ENCODE measurements at regions not wholly inside any gene's neighbourhood (a gene's known extent, or its start where the extent isn't known, plus 50 kb on each side); places are given as distances from the start of the nearest gene placed in this dataset.

DNA sequence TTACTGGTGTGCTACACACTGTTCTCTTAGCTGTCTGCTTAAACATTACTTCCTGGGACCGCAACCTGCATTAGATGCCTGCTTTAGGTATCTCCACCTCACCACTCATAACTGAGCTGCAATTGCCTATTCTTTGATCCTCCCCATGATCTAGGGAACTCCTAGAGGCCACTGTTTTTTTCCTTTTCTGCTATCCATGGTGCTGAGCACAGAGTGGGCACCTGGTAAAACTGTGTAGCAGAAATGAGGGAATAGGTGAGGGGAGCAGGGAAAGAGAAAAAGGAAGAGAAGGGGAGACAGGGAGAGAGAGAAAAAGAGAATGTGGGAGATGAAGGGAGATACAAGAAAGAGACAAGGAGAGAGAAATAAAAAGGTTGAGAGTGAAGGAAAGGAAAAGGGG, 434.9 kb downstream of the ADRA2A start:
- H3K27me3 ChIP-seq (ENCODE audit: control insufficient read depth in 1 of 2, insufficient read depth in 2 of 2, low read length in 2 of 2), result peaks cover 0 to 2% of the 10 kb centered on the region in 2 donors
- no peaks in the 10 kb centered on the region for H3K36me3 ChIP-seq (ENCODE audit: control insufficient read depth in 1 of 2, insufficient read depth in 2 of 2, low read length in 2 of 2)
- H3K9me3 ChIP-seq (ENCODE audit: control insufficient read depth in 1 of 2, low read length in 2 of 2), result no peaks in the 10 kb centered on the region
- no peak overlapping the region for H3K27ac ChIP-seq (ENCODE audit: low read depth, low read length)
- H3K9ac ChIP-seq (ENCODE audit: low read depth in 1 of 2, low read length in 2 of 2), result no peak overlapping the region
- H3K4me1 ChIP-seq (ENCODE audit: control insufficient read depth in 1 of 2, insufficient read depth in 2 of 2, low read length in 2 of 2), result no peaks in the 10 kb centered on the region
- H3K4me3 ChIP-seq (ENCODE audit: low read depth in 1 of 2, low read length in 2 of 2), result no peak overlapping the region

GRCh38 chr10:111515264-111515663, 438.4 kb downstream of the ADRA2A start:
- Histone ChIP-seq H3K9ac (ENCODE audit: low read depth in 1 of 2, low read length in 2 of 2) (no peak overlapping the region), H3K27ac (ENCODE audit: low read depth, low read length) (no peak overlapping the region), H3K36me3 (ENCODE audit: control insufficient read depth in 1 of 2, insufficient read depth in 2 of 2, low read length in 2 of 2) (no peaks in the 10 kb centered on the region), H3K27me3 (ENCODE audit: control insufficient read depth in 1 of 2, insufficient read depth in 2 of 2, low read length in 2 of 2) (peaks cover 0 to 2% of the 10 kb centered on the region in 2 donors), H3K9me3 (ENCODE audit: control insufficient read depth in 1 of 2, low read length in 2 of 2) (no peaks in the 10 kb centered on the region), H3K4me1 (ENCODE audit: control insufficient read depth in 1 of 2, insufficient read depth in 2 of 2, low read length in 2 of 2) (no peaks in the 10 kb centered on the region), H3K4me3 (ENCODE audit: low read depth in 1 of 2, low read length in 2 of 2) (no peak overlapping the region)

GRCh38 chr10:111515706-111516105, 438.9 kb downstream of the ADRA2A start:
- Histone ChIP-seq H3K36me3 (ENCODE audit: control insufficient read depth in 1 of 2, insufficient read depth in 2 of 2, low read length in 2 of 2) (no peaks in the 10 kb centered on the region), H3K4me3 (ENCODE audit: low read depth in 1 of 2, low read length in 2 of 2) (no peak overlapping the region), H3K27me3 (ENCODE audit: control insufficient read depth in 1 of 2, insufficient read depth in 2 of 2, low read length in 2 of 2) (peaks cover 0 to 2% of the 10 kb centered on the region in 2 donors), H3K4me1 (ENCODE audit: control insufficient read depth in 1 of 2, insufficient read depth in 2 of 2, low read length in 2 of 2) (no peaks in the 10 kb centered on the region), H3K27ac (ENCODE audit: low read depth, low read length) (no peak overlapping the region), H3K9me3 (ENCODE audit: control insufficient read depth in 1 of 2, low read length in 2 of 2) (no peaks in the 10 kb centered on the region), H3K9ac (ENCODE audit: low read depth in 1 of 2, low read length in 2 of 2) (no peak overlapping the region)

- peaks cover 0 to 1% of the 10 kb centered on the region in 2 donors for H3K27me3 ChIP-seq (ENCODE audit: control insufficient read depth in 1 of 2, insufficient read depth in 2 of 2, low read length in 2 of 2)
- H3K4me3 ChIP-seq (ENCODE audit: low read depth in 1 of 2, low read length in 2 of 2), result no peak overlapping the region
- H3K36me3 ChIP-seq (ENCODE audit: control insufficient read depth in 1 of 2, insufficient read depth in 2 of 2, low read length in 2 of 2), result no peaks in the 10 kb centered on the region
- no peaks in the 10 kb centered on the region for H3K9me3 ChIP-seq (ENCODE audit: control insufficient read depth in 1 of 2, low read length in 2 of 2)
- no peaks in the 10 kb centered on the region for H3K4me1 ChIP-seq (ENCODE audit: control insufficient read depth in 1 of 2, insufficient read depth in 2 of 2, low read length in 2 of 2)
- H3K27ac ChIP-seq (ENCODE audit: low read depth, low read length), result no peak overlapping the region
- no peak overlapping the region for H3K9ac ChIP-seq (ENCODE audit: low read depth in 1 of 2, low read length in 2 of 2)
These were observed 439.3 kb downstream of the ADRA2A start for GRCh38 chr10:111516144-111516543.

GRCh38 chr10:111522141-111522540, 445.3 kb downstream of the ADRA2A start:
- Histone ChIP-seq H3K4me1 (ENCODE audit: control insufficient read depth in 1 of 2, insufficient read depth in 2 of 2, low read length in 2 of 2) (no peaks in the 10 kb centered on the region), H3K9ac (ENCODE audit: low read depth in 1 of 2, low read length in 2 of 2) (no peak overlapping the region), H3K27me3 (ENCODE audit: control insufficient read depth in 1 of 2, insufficient read depth in 2 of 2, low read length in 2 of 2) (no peaks in the 10 kb centered on the region), H3K36me3 (ENCODE audit: control insufficient read depth in 1 of 2, insufficient read depth in 2 of 2, low read length in 2 of 2) (no peaks in the 10 kb centered on the region), H3K27ac (ENCODE audit: low read depth, low read length) (no peak overlapping the region), H3K4me3 (ENCODE audit: low read depth in 1 of 2, low read length in 2 of 2) (no peak overlapping the region), H3K9me3 (ENCODE audit: control insufficient read depth in 1 of 2, low read length in 2 of 2) (no peaks in the 10 kb centered on the region)

DNA sequence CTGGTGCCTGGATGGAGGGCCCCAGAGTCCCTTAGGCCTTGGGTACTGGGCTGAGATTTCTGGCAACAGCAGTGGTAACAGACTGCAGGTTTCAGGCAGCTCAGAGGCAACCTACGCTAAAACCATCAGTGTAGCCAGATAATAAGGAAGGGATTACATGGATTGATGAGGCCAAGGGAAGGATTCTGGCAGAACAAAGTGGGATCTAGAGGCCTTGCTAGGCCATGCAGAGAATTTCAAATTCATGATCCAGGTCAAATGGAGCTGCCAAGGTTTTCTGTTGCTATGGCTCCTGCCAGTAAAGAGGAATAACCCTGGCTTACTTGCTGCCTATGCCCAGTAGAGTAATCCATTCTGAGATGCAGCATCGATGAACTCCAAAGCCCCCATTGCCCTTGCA, 445.7 kb downstream of the ADRA2A start:
- Histone ChIP-seq H3K4me3 (ENCODE audit: low read depth in 1 of 2, low read length in 2 of 2) (no peak overlapping the region), H3K36me3 (ENCODE audit: control insufficient read depth in 1 of 2, insufficient read depth in 2 of 2, low read length in 2 of 2) (no peaks in the 10 kb centered on the region), H3K27ac (ENCODE audit: low read depth, low read length) (no peak overlapping the region), H3K9ac (ENCODE audit: low read depth in 1 of 2, low read length in 2 of 2) (no peak overlapping the region), H3K4me1 (ENCODE audit: control insufficient read depth in 1 of 2, insufficient read depth in 2 of 2, low read length in 2 of 2) (no peaks in the 10 kb centered on the region), H3K9me3 (ENCODE audit: control insufficient read depth in 1 of 2, low read length in 2 of 2) (no peaks in the 10 kb centered on the region), H3K27me3 (ENCODE audit: control insufficient read depth in 1 of 2, insufficient read depth in 2 of 2, low read length in 2 of 2) (no peaks in the 10 kb centered on the region)

GRCh38 chr10:111523016-111523415, 446.2 kb downstream of the ADRA2A start:
- Histone ChIP-seq H3K4me3 (ENCODE audit: low read depth in 1 of 2, low read length in 2 of 2) (no peak overlapping the region), H3K36me3 (ENCODE audit: control insufficient read depth in 1 of 2, insufficient read depth in 2 of 2, low read length in 2 of 2) (no peaks in the 10 kb centered on the region), H3K9me3 (ENCODE audit: control insufficient read depth in 1 of 2, low read length in 2 of 2) (no peaks in the 10 kb centered on the region), H3K4me1 (ENCODE audit: control insufficient read depth in 1 of 2, insufficient read depth in 2 of 2, low read length in 2 of 2) (no peaks in the 10 kb centered on the region), H3K9ac (ENCODE audit: low read depth in 1 of 2, low read length in 2 of 2) (no peak overlapping the region), H3K27ac (ENCODE audit: low read depth, low read length) (no peak overlapping the region), H3K27me3 (ENCODE audit: control insufficient read depth in 1 of 2, insufficient read depth in 2 of 2, low read length in 2 of 2) (no peaks in the 10 kb centered on the region)

DNA sequence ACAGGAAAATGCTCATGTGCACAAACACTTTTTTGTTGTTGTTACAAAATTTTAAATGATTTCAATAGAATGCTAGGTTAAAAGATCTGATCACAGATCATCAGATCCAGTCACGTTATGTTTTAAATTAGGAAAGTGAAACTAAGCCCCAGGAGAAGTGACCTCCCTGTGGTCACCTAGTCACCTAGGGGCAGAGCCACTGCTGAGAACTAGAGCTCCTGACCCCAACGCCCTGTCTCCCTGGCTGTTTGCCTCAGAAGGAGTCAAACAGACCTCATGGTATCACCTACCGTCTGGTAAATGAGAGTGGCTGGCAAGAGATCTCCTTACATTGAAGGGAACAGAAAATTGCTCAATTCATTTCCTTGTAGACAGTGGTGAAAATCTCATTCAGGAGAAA, 447.3 kb downstream of the ADRA2A start:
- Histone ChIP-seq H3K27me3 (ENCODE audit: control insufficient read depth in 1 of 2, insufficient read depth in 2 of 2, low read length in 2 of 2) (no peaks in the 10 kb centered on the region), H3K27ac (ENCODE audit: low read depth, low read length) (no peak overlapping the region), H3K4me1 (ENCODE audit: control insufficient read depth in 1 of 2, insufficient read depth in 2 of 2, low read length in 2 of 2) (no peaks in the 10 kb centered on the region), H3K4me3 (ENCODE audit: low read depth in 1 of 2, low read length in 2 of 2) (no peak overlapping the region), H3K9ac (ENCODE audit: low read depth in 1 of 2, low read length in 2 of 2) (no peak overlapping the region), H3K36me3 (ENCODE audit: control insufficient read depth in 1 of 2, insufficient read depth in 2 of 2, low read length in 2 of 2) (no peaks in the 10 kb centered on the region), H3K9me3 (ENCODE audit: control insufficient read depth in 1 of 2, low read length in 2 of 2) (no peaks in the 10 kb centered on the region)

- H3K9me3 ChIP-seq (ENCODE audit: control insufficient read depth in 1 of 2, low read length in 2 of 2), result no peaks in the 10 kb centered on the region
- H3K27me3 ChIP-seq (ENCODE audit: control insufficient read depth in 1 of 2, insufficient read depth in 2 of 2, low read length in 2 of 2), result no peaks in the 10 kb centered on the region
- H3K9ac ChIP-seq (ENCODE audit: low read depth in 1 of 2, low read length in 2 of 2), result no peak overlapping the region
- no peak overlapping the region for H3K4me3 ChIP-seq (ENCODE audit: low read depth in 1 of 2, low read length in 2 of 2)
- no peak overlapping the region for H3K27ac ChIP-seq (ENCODE audit: low read depth, low read length)
- H3K36me3 ChIP-seq (ENCODE audit: control insufficient read depth in 1 of 2, insufficient read depth in 2 of 2, low read length in 2 of 2), result no peaks in the 10 kb centered on the region
- no peaks in the 10 kb centered on the region for H3K4me1 ChIP-seq (ENCODE audit: control insufficient read depth in 1 of 2, insufficient read depth in 2 of 2, low read length in 2 of 2)
These were observed 448.9 kb downstream of the ADRA2A start for GRCh38 chr10:111525696-111526095.

DNA sequence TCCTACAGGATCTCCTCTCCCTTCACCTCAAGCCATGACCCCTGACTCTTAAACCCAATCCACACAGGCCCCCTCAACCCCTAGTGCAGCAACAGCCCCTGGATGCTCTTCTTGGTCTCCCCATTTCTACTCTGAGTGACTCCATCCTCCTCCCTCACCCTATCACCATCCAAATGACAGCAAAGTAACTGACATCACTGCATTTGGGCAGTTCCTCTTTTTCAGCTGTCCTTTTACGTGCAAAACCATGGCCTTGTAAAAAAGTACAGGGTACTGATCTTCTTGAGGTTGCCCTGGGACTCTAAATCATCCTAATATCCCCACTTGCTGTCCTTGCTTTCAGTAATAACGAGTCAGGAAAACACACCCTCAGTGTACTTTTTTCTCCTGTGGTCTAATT, 454.9 kb downstream of the ADRA2A start:
- H3K9ac ChIP-seq (ENCODE audit: low read depth in 1 of 2, low read length in 2 of 2), result no peak overlapping the region
- H3K4me3 ChIP-seq (ENCODE audit: low read depth in 1 of 2, low read length in 2 of 2), result no peak overlapping the region
- H3K27ac ChIP-seq (ENCODE audit: low read depth, low read length), result no peak overlapping the region
- H3K27me3 ChIP-seq (ENCODE audit: control insufficient read depth in 1 of 2, insufficient read depth in 2 of 2, low read length in 2 of 2), result no peaks in the 10 kb centered on the region
- no peaks in the 10 kb centered on the region for H3K4me1 ChIP-seq (ENCODE audit: control insufficient read depth in 1 of 2, insufficient read depth in 2 of 2, low read length in 2 of 2)
- no peaks in the 10 kb centered on the region for H3K9me3 ChIP-seq (ENCODE audit: control insufficient read depth in 1 of 2, low read length in 2 of 2)
- no peaks in the 10 kb centered on the region for H3K36me3 ChIP-seq (ENCODE audit: control insufficient read depth in 1 of 2, insufficient read depth in 2 of 2, low read length in 2 of 2)

- Histone ChIP-seq H3K4me1 (ENCODE audit: control insufficient read depth in 1 of 2, insufficient read depth in 2 of 2, low read length in 2 of 2) (no peaks in the 10 kb centered on the region), H3K27me3 (ENCODE audit: control insufficient read depth in 1 of 2, insufficient read depth in 2 of 2, low read length in 2 of 2) (no peaks in the 10 kb centered on the region), H3K4me3 (ENCODE audit: low read depth in 1 of 2, low read length in 2 of 2) (no peak overlapping the region), H3K9me3 (ENCODE audit: control insufficient read depth in 1 of 2, low read length in 2 of 2) (no peaks in the 10 kb centered on the region), H3K27ac (ENCODE audit: low read depth, low read length) (no peak overlapping the region), H3K36me3 (ENCODE audit: control insufficient read depth in 1 of 2, insufficient read depth in 2 of 2, low read length in 2 of 2) (no peaks in the 10 kb centered on the region), H3K9ac (ENCODE audit: low read depth in 1 of 2, low read length in 2 of 2) (no peak overlapping the region)
These were observed 455.3 kb downstream of the ADRA2A start for GRCh38 chr10:111532139-111532538.

Data from duodenal mucosa (tissue), 2 donors.